BLaER1 (cell line): ENCODE measurements at regions not wholly inside any gene's neighbourhood (a gene's known extent, or its start where the extent isn't known, plus 50 kb on each side); places are given as distances from the start of the nearest gene placed in this dataset.
"Not testable (repeated sequence)": the region's sequence is repeated elsewhere in the genome, so short reads cannot be mapped to it uniquely, and the experiment has no call there.

Source experiments
- H3K27ac ChIP-seq: shearing (Covaris generic); formaldehyde crosslinking; 2 replicates; pipeline ENCODE4 v1.8.1; 2022
- H3K27me3 ChIP-seq: shearing (Covaris generic); formaldehyde crosslinking; 2 replicates; pipeline ENCODE4 v1.8.1; 2022
- H3K36me3 ChIP-seq: shearing (Covaris generic); formaldehyde crosslinking; 2 replicates; pipeline ENCODE4 v1.8.1; 2022
- H3K4me1 ChIP-seq: shearing (Covaris generic); formaldehyde crosslinking; 2 replicates; pipeline ENCODE4 v1.8.1; 2022
- H3K4me2 ChIP-seq: shearing (Covaris generic); formaldehyde crosslinking; 2 replicates; pipeline ENCODE4 v1.8.1; 2022
- H3K4me3 ChIP-seq: shearing (Covaris generic); formaldehyde crosslinking; 2 replicates; pipeline ENCODE4 v1.8.1; 2022
- H3K9ac ChIP-seq: shearing (Covaris generic); formaldehyde crosslinking; 2 replicates; pipeline ENCODE4 v1.8.1; 2022
- H3K9me3 ChIP-seq: shearing (Covaris generic); formaldehyde crosslinking; 2 replicates; pipeline ENCODE4 v1.8.1; 2022
- H4K20me1 ChIP-seq: shearing (Covaris generic); formaldehyde crosslinking; 2 replicates; pipeline ENCODE4 v1.8.1; 2022
- Cebpa-rat ChIP-seq: shearing (Covaris generic); IDR thresholded peaks from 2 replicates; pipeline ENCODE4 v1.8.1; 2022

- TF ChIP-seq Cebpa-rat: no peak
- Histone ChIP-seq H3K9me3 (peaks cover 34% of the 10 kb centered on the region), H3K27me3 (no peaks in the 10 kb centered on the region), H3K27ac (no peak overlapping the region), H3K4me3 (no peak overlapping the region), H3K4me1 (no peaks in the 10 kb centered on the region), H3K36me3 (no peaks in the 10 kb centered on the region), H3K4me2 (no peak overlapping the region), H4K20me1 (no peaks in the 10 kb centered on the region), H3K9ac (no peak overlapping the region)
Measured at GRCh38 chr12:58654021-58654420, 266.3 kb downstream of the LRIG3 start.

- no peaks in the 10 kb centered on the region for H4K20me1 ChIP-seq
- TF ChIP-seq Cebpa-rat: no peak
- H3K9ac ChIP-seq: no peak overlapping the region
- H3K9me3 ChIP-seq: peaks cover 34% of the 10 kb centered on the region
- H3K27ac ChIP-seq: no peak overlapping the region
- no peaks in the 10 kb centered on the region for H3K4me1 ChIP-seq
- no peaks in the 10 kb centered on the region for H3K36me3 ChIP-seq
- no peaks in the 10 kb centered on the region for H3K27me3 ChIP-seq
- H3K4me2 ChIP-seq: no peak overlapping the region
- no peak overlapping the region for H3K4me3 ChIP-seq
Measured at GRCh38 chr12:58655375-58655774, 264.9 kb downstream of the LRIG3 start.

- Histone ChIP-seq H3K4me1 (no peaks in the 10 kb centered on the region), H3K36me3 (no peaks in the 10 kb centered on the region), H3K27me3 (no peaks in the 10 kb centered on the region), H3K4me3 (no peak overlapping the region), H4K20me1 (no peaks in the 10 kb centered on the region), H3K9me3 (peaks cover 34% of the 10 kb centered on the region), H3K9ac (no peak overlapping the region), H3K27ac (no peak overlapping the region), H3K4me2 (no peak overlapping the region)
- no peak for TF ChIP-seq Cebpa-rat
Measured at GRCh38 chr12:58656254-58657009, 263.9 kb downstream of the LRIG3 start.

GRCh38 chr12:58657190-58657589 is 263.1 kb downstream of the LRIG3 start:
- Histone ChIP-seq H3K4me1 (no peaks in the 10 kb centered on the region), H3K9ac (no peak overlapping the region), H3K36me3 (no peaks in the 10 kb centered on the region), H3K27ac (no peak overlapping the region), H3K27me3 (no peaks in the 10 kb centered on the region), H3K4me3 (no peak overlapping the region), H3K9me3 (peaks cover 34% of the 10 kb centered on the region), H4K20me1 (no peaks in the 10 kb centered on the region), H3K4me2 (no peak overlapping the region)
- TF ChIP-seq Cebpa-rat: no peak

GRCh38 chr12:58665375-58665774 is 254.9 kb downstream of the LRIG3 start:
- no peaks in the 10 kb centered on the region for H3K36me3 ChIP-seq
- TF ChIP-seq Cebpa-rat: no peak
- H3K27me3 ChIP-seq: no peaks in the 10 kb centered on the region
- H3K9ac ChIP-seq: no peak overlapping the region
- H3K4me2 ChIP-seq: no peak overlapping the region
- no peak overlapping the region for H3K27ac ChIP-seq
- H3K4me1 ChIP-seq: no peaks in the 10 kb centered on the region
- H3K4me3 ChIP-seq: no peak overlapping the region
- H3K9me3 ChIP-seq: no peaks in the 10 kb centered on the region
- H4K20me1 ChIP-seq: no peaks in the 10 kb centered on the region

GRCh38 chr12:58668233-58668632 is 252.1 kb downstream of the LRIG3 start:
- Histone ChIP-seq H4K20me1 (no peaks in the 10 kb centered on the region), H3K4me2 (no peak overlapping the region), H3K27ac (no peak overlapping the region), H3K9me3 (no peaks in the 10 kb centered on the region), H3K27me3 (no peaks in the 10 kb centered on the region), H3K9ac (no peak overlapping the region), H3K36me3 (no peaks in the 10 kb centered on the region), H3K4me3 (no peak overlapping the region), H3K4me1 (no peaks in the 10 kb centered on the region)
- no peak for TF ChIP-seq Cebpa-rat

- H3K9me3 ChIP-seq: no peaks in the 10 kb centered on the region
- no peak overlapping the region for H3K4me3 ChIP-seq
- no peaks in the 10 kb centered on the region for H3K4me1 ChIP-seq
- H3K9ac ChIP-seq: no peak overlapping the region
- TF ChIP-seq Cebpa-rat: no peak
- H4K20me1 ChIP-seq: no peaks in the 10 kb centered on the region
- H3K27me3 ChIP-seq: no peaks in the 10 kb centered on the region
- H3K27ac ChIP-seq: no peak overlapping the region
- H3K4me2 ChIP-seq: no peak overlapping the region
- no peaks in the 10 kb centered on the region for H3K36me3 ChIP-seq
Measured at GRCh38 chr12:58668871-58669270, 251.4 kb downstream of the LRIG3 start.

GRCh38 chr12:58670623-58671022 is 249.7 kb downstream of the LRIG3 start:
- no peaks in the 10 kb centered on the region for H3K27me3 ChIP-seq
- H3K4me2 ChIP-seq: no peak overlapping the region
- no peak overlapping the region for H3K9ac ChIP-seq
- H3K4me1 ChIP-seq: no peaks in the 10 kb centered on the region
- H3K9me3 ChIP-seq: no peaks in the 10 kb centered on the region
- no peak overlapping the region for H3K27ac ChIP-seq
- TF ChIP-seq Cebpa-rat: no peak
- no peak overlapping the region for H3K4me3 ChIP-seq
- no peaks in the 10 kb centered on the region for H4K20me1 ChIP-seq
- H3K36me3 ChIP-seq: no peaks in the 10 kb centered on the region

- no peak overlapping the region for H3K9ac ChIP-seq
- no peaks in the 10 kb centered on the region for H3K27me3 ChIP-seq
- no peaks in the 10 kb centered on the region for H3K4me1 ChIP-seq
- H3K27ac ChIP-seq: no peak overlapping the region
- H4K20me1 ChIP-seq: no peaks in the 10 kb centered on the region
- H3K4me2 ChIP-seq: no peak overlapping the region
- no peaks in the 10 kb centered on the region for H3K36me3 ChIP-seq
- H3K9me3 ChIP-seq: no peaks in the 10 kb centered on the region
- TF ChIP-seq Cebpa-rat: no peak
- H3K4me3 ChIP-seq: no peak overlapping the region
Measured at GRCh38 chr12:58671196-58671595, 249.1 kb downstream of the LRIG3 start.

GRCh38 chr12:58673021-58673420 is 247.3 kb downstream of the LRIG3 start:
- no peak overlapping the region for H3K9ac ChIP-seq
- H3K27me3 ChIP-seq: no peaks in the 10 kb centered on the region
- H3K27ac ChIP-seq: no peak overlapping the region
- H3K9me3 ChIP-seq: peaks cover under 1% of the 10 kb centered on the region; the same call in 1 of the 2 replicates
- H4K20me1 ChIP-seq: no peaks in the 10 kb centered on the region
- H3K4me3 ChIP-seq: no peak overlapping the region
- no peak for TF ChIP-seq Cebpa-rat
- no peaks in the 10 kb centered on the region for H3K36me3 ChIP-seq
- no peaks in the 10 kb centered on the region for H3K4me1 ChIP-seq
- no peak overlapping the region for H3K4me2 ChIP-seq

- not testable (repeated sequence) for H3K4me3 ChIP-seq, H4K20me1 ChIP-seq, H3K27ac ChIP-seq, H3K27me3 ChIP-seq, H3K36me3 ChIP-seq, H3K9ac ChIP-seq, H3K4me1 ChIP-seq, H3K4me2 ChIP-seq
- peaks cover 29% of the 10 kb centered on the region for H3K9me3 ChIP-seq
Measured at GRCh38 chr12:58677833-58678232, 242.5 kb downstream of the LRIG3 start.
